ENCODE measurements at regions not wholly inside any gene's neighbourhood (a gene's known extent, or its start where the extent isn't known, plus 50 kb on each side); places are given as distances from the start of the nearest gene placed in this dataset.

- no peak for TF ChIP-seq ZSCAN5A (CRISPR knock-in tag; IDR thresholded peaks at IDR 0.05; ENCODE audit: borderline replicate concordance)
- no peak for TF ChIP-seq ERF (CRISPR knock-in tag; IDR thresholded peaks at IDR 0.05)
- TF ChIP-seq SP5 (CRISPR knock-in tag; IDR thresholded peaks at IDR 0.05; ENCODE audit: borderline replicate concordance, low read depth) = no peak
- TF ChIP-seq GLMP (CRISPR knock-in tag; IDR thresholded peaks at IDR 0.05; ENCODE audit: borderline replicate concordance) = no peak
- no peak for TF ChIP-seq NFIC (IDR thresholded peaks at IDR 0.05; ENCODE audit: low read length)
- no peak for TF ChIP-seq SIN3A (IDR thresholded peaks at IDR 0.05; ENCODE audit: borderline replicate concordance, low read depth, low read length)
- TF ChIP-seq FOXJ3 (CRISPR knock-in tag; IDR thresholded peaks at IDR 0.05; ENCODE audit: borderline replicate concordance) = no peak
- no peak for TF ChIP-seq YY1 (IDR thresholded peaks at IDR 0.05; ENCODE audit: insufficient read depth, insufficient replicate concordance, low read depth, low read length)
- no peak for TF ChIP-seq ZMAT5 (CRISPR knock-in tag; IDR thresholded peaks at IDR 0.05; ENCODE audit: borderline replicate concordance, low read depth)
Observed at GRCh38 chr4:66769441-66769840, 775.9 kb downstream of the CENPC start.

All from HepG2 (cell line).